ENCODE measurements at regions not wholly inside any gene's neighbourhood (a gene's known extent, or its start where the extent isn't known, plus 50 kb on each side); places are given as distances from the start of the nearest gene placed in this dataset.

DNA sequence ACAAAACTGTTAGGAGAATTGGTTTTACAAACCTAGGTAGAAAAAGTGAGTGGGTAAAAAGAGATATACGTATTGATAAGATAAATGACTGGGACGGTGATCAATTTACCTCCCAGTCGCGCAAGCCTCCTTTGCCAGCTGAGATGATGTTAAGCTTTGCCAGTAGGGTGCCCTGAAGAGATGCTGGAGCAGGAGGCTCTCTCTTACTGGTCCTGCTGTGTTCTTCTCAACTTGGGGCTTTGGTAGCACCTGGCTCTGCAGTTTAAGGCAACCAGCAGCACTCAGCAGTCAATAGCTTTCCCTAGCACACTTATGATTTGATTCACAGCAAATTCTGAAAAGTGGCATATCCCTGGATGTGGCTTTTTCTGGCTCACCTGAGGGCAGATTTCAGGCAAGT, 1461.7 kb downstream of the ADGRL3 start:
- H3K9me3 ChIP-seq (ENCODE audit: control insufficient read depth, insufficient read depth, low read depth, low read length), result no peaks in the 10 kb centered on the region
- H3K27ac ChIP-seq (ENCODE audit: low read length), result no peak overlapping the region
- H3K36me3 ChIP-seq (ENCODE audit: control insufficient read depth, insufficient read depth, low read length), result no peaks in the 10 kb centered on the region
- DNase-seq (ENCODE audit: low read depth, low spot score) (no peak), ATAC-seq (no peak)
- no peaks in the 10 kb centered on the region for H3K27me3 ChIP-seq (ENCODE audit: control insufficient read depth, insufficient read depth, low read length)
- ChIA-PET CTCF (no interaction called here), POLR2A (no interaction called here)
- in situ Hi-C loops (cut with HindIII; ENCODE audit: low pct_unique_long_range_greater_than_20kb, low sequenced_read_pairs) (no loop called here), intact Hi-C loops (cut with micrococcal nuclease; ENCODE audit: unreplicated experiment) (no loop called here)
- H3K4me3 ChIP-seq (ENCODE audit: low read depth in 2 of 2, low read length in 2 of 2), result no peak overlapping the region
- no peaks in the 10 kb centered on the region for H3K4me1 ChIP-seq (ENCODE audit: control insufficient read depth, insufficient read depth, low read length)
- TF ChIP-seq SIN3A (IDR thresholded peaks at IDR 0.05; ENCODE audit: borderline replicate concordance, insufficient read depth, low read depth, low read length) (no peak), POLR2AphosphoS5 (IDR thresholded peaks at IDR 0.05; ENCODE audit: low read depth, low read length) (no peak), TCF7L2 (IDR thresholded peaks at IDR 0.05; ENCODE audit: low read depth, low read length) (no peak)
- TF ChIP-seq, protein P1, sequence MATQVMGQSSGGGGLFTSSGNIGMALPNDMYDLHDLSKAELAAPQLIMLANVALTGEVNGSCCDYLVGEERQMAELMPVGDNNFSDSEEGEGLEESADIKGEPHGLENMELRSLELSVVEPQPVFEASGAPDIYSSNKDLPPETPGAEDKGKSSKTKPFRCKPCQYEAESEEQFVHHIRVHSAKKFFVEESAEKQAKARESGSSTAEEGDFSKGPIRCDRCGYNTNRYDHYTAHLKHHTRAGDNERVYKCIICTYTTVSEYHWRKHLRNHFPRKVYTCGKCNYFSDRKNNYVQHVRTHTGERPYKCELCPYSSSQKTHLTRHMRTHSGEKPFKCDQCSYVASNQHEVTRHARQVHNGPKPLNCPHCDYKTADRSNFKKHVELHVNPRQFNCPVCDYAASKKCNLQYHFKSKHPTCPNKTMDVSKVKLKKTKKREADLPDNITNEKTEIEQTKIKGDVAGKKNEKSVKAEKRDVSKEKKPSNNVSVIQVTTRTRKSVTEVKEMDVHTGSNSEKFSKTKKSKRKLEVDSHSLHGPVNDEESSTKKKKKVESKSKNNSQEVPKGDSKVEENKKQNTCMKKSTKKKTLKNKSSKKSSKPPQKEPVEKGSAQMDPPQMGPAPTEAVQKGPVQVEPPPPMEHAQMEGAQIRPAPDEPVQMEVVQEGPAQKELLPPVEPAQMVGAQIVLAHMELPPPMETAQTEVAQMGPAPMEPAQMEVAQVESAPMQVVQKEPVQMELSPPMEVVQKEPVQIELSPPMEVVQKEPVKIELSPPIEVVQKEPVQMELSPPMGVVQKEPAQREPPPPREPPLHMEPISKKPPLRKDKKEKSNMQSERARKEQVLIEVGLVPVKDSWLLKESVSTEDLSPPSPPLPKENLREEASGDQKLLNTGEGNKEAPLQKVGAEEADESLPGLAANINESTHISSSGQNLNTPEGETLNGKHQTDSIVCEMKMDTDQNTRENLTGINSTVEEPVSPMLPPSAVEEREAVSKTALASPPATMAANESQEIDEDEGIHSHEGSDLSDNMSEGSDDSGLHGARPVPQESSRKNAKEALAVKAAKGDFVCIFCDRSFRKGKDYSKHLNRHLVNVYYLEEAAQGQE (IDR thresholded peaks at IDR 0.05; ENCODE audit: insufficient read depth in 1 of 2, low read depth in 2 of 2, low read length in 1 of 2), result no peak
- TF ChIP-seq, protein P2, sequence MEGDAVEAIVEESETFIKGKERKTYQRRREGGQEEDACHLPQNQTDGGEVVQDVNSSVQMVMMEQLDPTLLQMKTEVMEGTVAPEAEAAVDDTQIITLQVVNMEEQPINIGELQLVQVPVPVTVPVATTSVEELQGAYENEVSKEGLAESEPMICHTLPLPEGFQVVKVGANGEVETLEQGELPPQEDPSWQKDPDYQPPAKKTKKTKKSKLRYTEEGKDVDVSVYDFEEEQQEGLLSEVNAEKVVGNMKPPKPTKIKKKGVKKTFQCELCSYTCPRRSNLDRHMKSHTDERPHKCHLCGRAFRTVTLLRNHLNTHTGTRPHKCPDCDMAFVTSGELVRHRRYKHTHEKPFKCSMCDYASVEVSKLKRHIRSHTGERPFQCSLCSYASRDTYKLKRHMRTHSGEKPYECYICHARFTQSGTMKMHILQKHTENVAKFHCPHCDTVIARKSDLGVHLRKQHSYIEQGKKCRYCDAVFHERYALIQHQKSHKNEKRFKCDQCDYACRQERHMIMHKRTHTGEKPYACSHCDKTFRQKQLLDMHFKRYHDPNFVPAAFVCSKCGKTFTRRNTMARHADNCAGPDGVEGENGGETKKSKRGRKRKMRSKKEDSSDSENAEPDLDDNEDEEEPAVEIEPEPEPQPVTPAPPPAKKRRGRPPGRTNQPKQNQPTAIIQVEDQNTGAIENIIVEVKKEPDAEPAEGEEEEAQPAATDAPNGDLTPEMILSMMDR (IDR thresholded peaks at IDR 0.05), result no peak
- BruUV-seq (replicated peaks), result no TSS peak

- in situ Hi-C loops (cut with HindIII; ENCODE audit: low pct_unique_long_range_greater_than_20kb, low sequenced_read_pairs), result no loop called here
- no peak overlapping the region for H3K27ac ChIP-seq (ENCODE audit: low read length)
Measured at GRCh38 chr4:62656006-62656405, 1455.9 kb downstream of the ADGRL3 start.

More at GRCh38 chr4:62656006-62656405, 1455.9 kb downstream of the ADGRL3 start:
- DNase-seq (ENCODE audit: low read depth, low spot score), result no peak
- TF ChIP-seq POLR2AphosphoS5 (IDR thresholded peaks at IDR 0.05; ENCODE audit: low read depth, low read length) (no peak), SIN3A (IDR thresholded peaks at IDR 0.05; ENCODE audit: borderline replicate concordance, insufficient read depth, low read depth, low read length) (no peak)
- TF ChIP-seq, protein P1 (IDR thresholded peaks at IDR 0.05; ENCODE audit: insufficient read depth in 1 of 2, low read depth in 2 of 2, low read length in 1 of 2), result no peak
- no TSS peak for BruUV-seq (replicated peaks)
- intact Hi-C loops (cut with micrococcal nuclease; ENCODE audit: unreplicated experiment), result no loop called here
- CTCF ChIA-PET, result no interaction called here
- Histone ChIP-seq H3K4me1 (ENCODE audit: control insufficient read depth, insufficient read depth, low read length) (no peaks in the 10 kb centered on the region), H3K9me3 (ENCODE audit: control insufficient read depth, insufficient read depth, low read depth, low read length) (no peaks in the 10 kb centered on the region), H3K4me3 (ENCODE audit: low read depth in 2 of 2, low read length in 2 of 2) (no peak overlapping the region), H3K27me3 (ENCODE audit: control insufficient read depth, insufficient read depth, low read length) (no peaks in the 10 kb centered on the region), H3K36me3 (ENCODE audit: control insufficient read depth, insufficient read depth, low read length) (no peaks in the 10 kb centered on the region)
- ATAC-seq, result no peak
- POLR2A ChIA-PET, result no interaction called here

All from Panc1 (cell line).